ENCODE measurements at regions not wholly inside any gene's neighbourhood (a gene's known extent, or its start where the extent isn't known, plus 50 kb on each side); places are given as distances from the start of the nearest gene placed in this dataset.
A peak's percentile ranks its signal among the peaks of the same experiment; 100 is the strongest.

GRCh38 chr2:118312969-118313756 lies 224.9 kb downstream of the INSIG2 start:
- BruUV-seq (replicated peaks), result no TSS peak
- no peak overlapping the region for H3K4me3 Mint-ChIP-seq (ENCODE audit: unreplicated experiment)
- Histone ChIP-seq H3K4me3 (ENCODE audit: low read depth, low read length) (no peak overlapping the region), H3K27me3 (replicated peaks; ENCODE audit: control insufficient read depth, insufficient read depth, low read length) (no peaks in the 10 kb centered on the region), H3K4me1 (no peaks in the 10 kb centered on the region), H3K36me3 (ENCODE audit: control insufficient read depth, insufficient read depth, low read length) (no peaks in the 10 kb centered on the region), H3K9me3 (no peaks in the 10 kb centered on the region)
- CTCF ChIA-PET, result no interaction called here
- intact Hi-C loops (cut with micrococcal nuclease; ENCODE audit: unreplicated experiment), result no loop called here
- TF ChIP-seq CTCF (IDR thresholded peaks at IDR 0.05; ENCODE audit: insufficient read depth in 1 of 2, low read depth in 1 of 2, low read length in 1 of 2, severe bottlenecking in 1 of 2, unreplicated experiment in 1 of 2), result peak in 1 of 2 experiments; percentile 9
- no peaks in the 10 kb centered on the region for H3K36me3 Mint-ChIP-seq (ENCODE audit: insufficient read depth, unreplicated experiment)
- peak in 1 of 2 experiments; percentile 13 for DNase-seq
- H3K27ac Mint-ChIP-seq (ENCODE audit: unreplicated experiment), result no peak overlapping the region
- POLR2A ChIA-PET, result no interaction called here
- no peaks in the 10 kb centered on the region for H3K4me1 Mint-ChIP-seq (ENCODE audit: low read depth, unreplicated experiment)
- H3K9me3 Mint-ChIP-seq (ENCODE audit: unreplicated experiment), result no peaks in the 10 kb centered on the region
- H3K27me3 Mint-ChIP-seq (ENCODE audit: insufficient read depth, unreplicated experiment), result no peaks in the 10 kb centered on the region

- no peaks in the 10 kb centered on the region for H3K9me3 Mint-ChIP-seq (ENCODE audit: unreplicated experiment)
- ChIA-PET POLR2A (no interaction called here), CTCF (no interaction called here)
- DNase-seq, result no peak
- intact Hi-C loops (cut with micrococcal nuclease; ENCODE audit: unreplicated experiment), result no loop called here
- no peaks in the 10 kb centered on the region for H3K4me1 Mint-ChIP-seq (ENCODE audit: low read depth, unreplicated experiment)
- BruUV-seq (replicated peaks), result no TSS peak
- Histone ChIP-seq H3K9me3 (no peaks in the 10 kb centered on the region), H3K27me3 (replicated peaks; ENCODE audit: control insufficient read depth, insufficient read depth, low read length) (no peaks in the 10 kb centered on the region), H3K4me3 (ENCODE audit: low read depth, low read length) (peak overlapping the region; percentile 43), H3K36me3 (ENCODE audit: control insufficient read depth, insufficient read depth, low read length) (no peaks in the 10 kb centered on the region), H3K4me1 (no peaks in the 10 kb centered on the region)
- H3K27ac Mint-ChIP-seq (ENCODE audit: unreplicated experiment), result no peak overlapping the region
- no peak for TF ChIP-seq CTCF (IDR thresholded peaks at IDR 0.05; ENCODE audit: insufficient read depth in 1 of 2, low read depth in 1 of 2, low read length in 1 of 2, severe bottlenecking in 1 of 2, unreplicated experiment in 1 of 2)
- H3K4me3 Mint-ChIP-seq (ENCODE audit: unreplicated experiment), result peak overlapping the region; percentile 70
- H3K27me3 Mint-ChIP-seq (ENCODE audit: insufficient read depth, unreplicated experiment), result peaks cover 2% of the 10 kb centered on the region
- no peaks in the 10 kb centered on the region for H3K36me3 Mint-ChIP-seq (ENCODE audit: insufficient read depth, unreplicated experiment)
Measured at GRCh38 chr2:118310681-118311429, 222.6 kb downstream of the INSIG2 start.

GRCh38 chr2:118309946-118310680 lies 221.8 kb downstream of the INSIG2 start:
- H3K4me1 Mint-ChIP-seq (ENCODE audit: low read depth, unreplicated experiment), result no peaks in the 10 kb centered on the region
- peak in 1 of 2 experiments; percentile 23 for DNase-seq
- Histone ChIP-seq H3K9me3 (no peaks in the 10 kb centered on the region), H3K36me3 (ENCODE audit: control insufficient read depth, insufficient read depth, low read length) (no peaks in the 10 kb centered on the region), H3K27me3 (replicated peaks; ENCODE audit: control insufficient read depth, insufficient read depth, low read length) (no peaks in the 10 kb centered on the region), H3K4me1 (no peaks in the 10 kb centered on the region), H3K4me3 (ENCODE audit: low read depth, low read length) (peak overlapping the region; percentile 43)
- ChIA-PET CTCF (no interaction called here), POLR2A (no interaction called here)
- H3K4me3 Mint-ChIP-seq (ENCODE audit: unreplicated experiment), result peak overlapping the region; percentile 70
- H3K9me3 Mint-ChIP-seq (ENCODE audit: unreplicated experiment), result no peaks in the 10 kb centered on the region
- intact Hi-C loops (cut with micrococcal nuclease; ENCODE audit: unreplicated experiment), result no loop called here
- H3K27ac Mint-ChIP-seq (ENCODE audit: unreplicated experiment), result no peak overlapping the region
- no peaks in the 10 kb centered on the region for H3K36me3 Mint-ChIP-seq (ENCODE audit: insufficient read depth, unreplicated experiment)
- BruUV-seq (replicated peaks), result no TSS peak
- peaks cover 2% of the 10 kb centered on the region for H3K27me3 Mint-ChIP-seq (ENCODE audit: insufficient read depth, unreplicated experiment)
- TF ChIP-seq CTCF (IDR thresholded peaks at IDR 0.05; ENCODE audit: insufficient read depth in 1 of 2, low read depth in 1 of 2, low read length in 1 of 2, severe bottlenecking in 1 of 2, unreplicated experiment in 1 of 2), result no peak

Data from Caco-2 (cell line).